GM10266 (cell line): ENCODE measurements at regions not wholly inside any gene's neighbourhood (a gene's known extent, or its start where the extent isn't known, plus 50 kb on each side); places are given as distances from the start of the nearest gene placed in this dataset.

Source experiments
- DNase-seq: peaks from one replicate; pipeline ENCODE4 v3.0.0; 2012; ENCODE audit errors: extremely low spot score
- CTCF ChIP-seq: IDR thresholded peaks from 2 replicates; pipeline ENCODE4 v1.5.1; 2012; ENCODE audit warnings: mild to moderate bottlenecking, low read depth; ENCODE audit not compliant: control insufficient read depth, insufficient read depth; ENCODE audit errors: missing control alignments

- no peak for DNase-seq
- TF ChIP-seq CTCF = no peak
Observed at GRCh38 chr2:107621186-107622165, 205.2 kb upstream of the RGPD4 start.

- no peak for TF ChIP-seq CTCF
- no peak for DNase-seq
Observed at GRCh38 chr2:107622741-107623310, 203.9 kb upstream of the RGPD4 start.

GRCh38 chr2:107625982-107626381, 200.7 kb upstream of the RGPD4 start:
- no peak for DNase-seq
- no peak for TF ChIP-seq CTCF

- no peak for DNase-seq
- peak; percentile 36 for TF ChIP-seq CTCF
Observed at GRCh38 chr2:107627164-107627563, 199.5 kb upstream of the RGPD4 start.

- no peak for TF ChIP-seq CTCF
- DNase-seq = no peak
Observed at GRCh38 chr2:107627926-107628325, 198.8 kb upstream of the RGPD4 start.

- no peak for DNase-seq
Observed at GRCh38 chr2:107633580-107634147, 193.0 kb upstream of the RGPD4 start.

More at GRCh38 chr2:107633580-107634147, 193.0 kb upstream of the RGPD4 start:
- no peak for TF ChIP-seq CTCF
